ENCODE measurements at regions not wholly inside any gene's neighbourhood (a gene's known extent, or its start where the extent isn't known, plus 50 kb on each side); places are given as distances from the start of the nearest gene placed in this dataset.
A peak's percentile ranks its signal among the peaks of the same experiment; 100 is the strongest.

DNA sequence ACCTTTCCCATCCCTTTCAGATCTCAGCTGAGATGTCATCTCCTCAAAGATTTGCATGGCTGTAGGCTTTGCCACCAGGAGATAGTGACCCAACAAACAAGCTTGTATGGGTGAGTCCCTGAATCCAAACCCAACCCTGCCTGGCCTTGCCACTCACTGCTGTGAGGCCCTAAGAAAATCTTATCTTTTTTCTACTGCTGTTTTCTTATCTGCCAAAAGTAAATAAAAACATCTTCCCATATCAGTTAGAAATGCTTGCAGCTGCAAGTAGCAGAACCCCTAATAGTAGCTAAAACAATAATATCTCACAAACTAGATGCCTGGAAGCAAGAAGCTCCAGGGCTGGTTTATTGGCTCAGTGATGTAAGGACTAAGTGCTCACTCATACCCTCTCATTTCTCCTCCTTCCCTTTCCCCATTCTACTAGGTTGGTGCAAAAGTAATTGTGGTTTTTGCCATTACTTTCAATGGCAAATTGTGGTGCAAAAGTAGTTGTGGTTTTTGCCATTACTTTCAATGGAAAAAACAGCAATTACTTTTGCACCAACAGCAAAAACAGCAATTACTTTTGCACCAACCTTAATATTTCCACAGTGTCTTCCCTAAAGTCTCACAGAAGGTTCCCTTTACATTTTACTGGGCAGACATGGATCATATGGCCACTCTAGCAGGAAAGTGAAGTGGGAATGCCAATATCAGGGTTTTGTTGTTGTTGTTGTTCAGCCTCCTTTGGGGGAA is 56.7 kb upstream of the PSMF1 start (continued):
- TF ChIP-seq, protein P1, sequence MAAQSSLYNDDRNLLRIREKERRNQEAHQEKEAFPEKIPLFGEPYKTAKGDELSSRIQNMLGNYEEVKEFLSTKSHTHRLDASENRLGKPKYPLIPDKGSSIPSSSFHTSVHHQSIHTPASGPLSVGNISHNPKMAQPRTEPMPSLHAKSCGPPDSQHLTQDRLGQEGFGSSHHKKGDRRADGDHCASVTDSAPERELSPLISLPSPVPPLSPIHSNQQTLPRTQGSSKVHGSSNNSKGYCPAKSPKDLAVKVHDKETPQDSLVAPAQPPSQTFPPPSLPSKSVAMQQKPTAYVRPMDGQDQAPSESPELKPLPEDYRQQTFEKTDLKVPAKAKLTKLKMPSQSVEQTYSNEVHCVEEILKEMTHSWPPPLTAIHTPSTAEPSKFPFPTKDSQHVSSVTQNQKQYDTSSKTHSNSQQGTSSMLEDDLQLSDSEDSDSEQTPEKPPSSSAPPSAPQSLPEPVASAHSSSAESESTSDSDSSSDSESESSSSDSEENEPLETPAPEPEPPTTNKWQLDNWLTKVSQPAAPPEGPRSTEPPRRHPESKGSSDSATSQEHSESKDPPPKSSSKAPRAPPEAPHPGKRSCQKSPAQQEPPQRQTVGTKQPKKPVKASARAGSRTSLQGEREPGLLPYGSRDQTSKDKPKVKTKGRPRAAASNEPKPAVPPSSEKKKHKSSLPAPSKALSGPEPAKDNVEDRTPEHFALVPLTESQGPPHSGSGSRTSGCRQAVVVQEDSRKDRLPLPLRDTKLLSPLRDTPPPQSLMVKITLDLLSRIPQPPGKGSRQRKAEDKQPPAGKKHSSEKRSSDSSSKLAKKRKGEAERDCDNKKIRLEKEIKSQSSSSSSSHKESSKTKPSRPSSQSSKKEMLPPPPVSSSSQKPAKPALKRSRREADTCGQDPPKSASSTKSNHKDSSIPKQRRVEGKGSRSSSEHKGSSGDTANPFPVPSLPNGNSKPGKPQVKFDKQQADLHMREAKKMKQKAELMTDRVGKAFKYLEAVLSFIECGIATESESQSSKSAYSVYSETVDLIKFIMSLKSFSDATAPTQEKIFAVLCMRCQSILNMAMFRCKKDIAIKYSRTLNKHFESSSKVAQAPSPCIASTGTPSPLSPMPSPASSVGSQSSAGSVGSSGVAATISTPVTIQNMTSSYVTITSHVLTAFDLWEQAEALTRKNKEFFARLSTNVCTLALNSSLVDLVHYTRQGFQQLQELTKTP (IDR thresholded peaks at IDR 0.05; ENCODE audit: low read depth in 1 of 2, partially characterized antibody in 2 of 2), result no peak
- TF ChIP-seq ARID2 (IDR thresholded peaks at IDR 0.05) (no peak), EWSR1 (IDR thresholded peaks at IDR 0.05; ENCODE audit: borderline replicate concordance, low read depth, partially characterized antibody) (no peak), ZNF41 (CRISPR knock-in tag; conservative IDR thresholded peaks at IDR 0.05) (no peak), ZFX (CRISPR knock-in tag; IDR thresholded peaks at IDR 0.05) (peak; percentile 18; the same call in 1 of the 2 replicates), ZNF589 (CRISPR knock-in tag; IDR thresholded peaks at IDR 0.05; ENCODE audit: low read depth) (no peak), GTF2E2 (tag; IDR thresholded peaks at IDR 0.05) (no peak), SOX6 (IDR thresholded peaks at IDR 0.05) (peak; percentile 89), CBX1 (IDR thresholded peaks at IDR 0.05; ENCODE audit: low read depth) (no peak), MECOM (CRISPR knock-in tag; IDR thresholded peaks at IDR 0.05) (no peak), FOXJ3 (CRISPR knock-in tag; IDR thresholded peaks at IDR 0.05) (no peak), PTBP1 (IDR thresholded peaks at IDR 0.05; ENCODE audit: low read depth, low read length) (no peak), TAL1 (IDR thresholded peaks at IDR 0.05) (peak; percentile 90), MXI1 (IDR thresholded peaks at IDR 0.05; ENCODE audit: low read depth, low read length) (no peak), HDGF (IDR thresholded peaks at IDR 0.05) (no peak), XRCC4 (IDR thresholded peaks at IDR 0.05; ENCODE audit: extremely low read depth, insufficient read depth, insufficient read length) (no peak)
- TF ChIP-seq, protein P2, sequence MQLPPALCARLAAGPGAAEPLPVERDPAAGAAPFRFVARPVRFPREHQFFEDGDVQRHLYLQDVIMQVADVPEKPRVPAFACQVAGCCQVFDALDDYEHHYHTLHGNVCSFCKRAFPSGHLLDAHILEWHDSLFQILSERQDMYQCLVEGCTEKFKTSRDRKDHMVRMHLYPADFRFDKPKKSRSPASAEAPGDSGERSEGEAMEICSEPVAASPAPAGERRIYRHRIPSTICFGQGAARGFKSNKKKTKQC (CRISPR knock-in tag; IDR thresholded peaks at IDR 0.05), result no peak
- TF ChIP-seq, protein P3, sequence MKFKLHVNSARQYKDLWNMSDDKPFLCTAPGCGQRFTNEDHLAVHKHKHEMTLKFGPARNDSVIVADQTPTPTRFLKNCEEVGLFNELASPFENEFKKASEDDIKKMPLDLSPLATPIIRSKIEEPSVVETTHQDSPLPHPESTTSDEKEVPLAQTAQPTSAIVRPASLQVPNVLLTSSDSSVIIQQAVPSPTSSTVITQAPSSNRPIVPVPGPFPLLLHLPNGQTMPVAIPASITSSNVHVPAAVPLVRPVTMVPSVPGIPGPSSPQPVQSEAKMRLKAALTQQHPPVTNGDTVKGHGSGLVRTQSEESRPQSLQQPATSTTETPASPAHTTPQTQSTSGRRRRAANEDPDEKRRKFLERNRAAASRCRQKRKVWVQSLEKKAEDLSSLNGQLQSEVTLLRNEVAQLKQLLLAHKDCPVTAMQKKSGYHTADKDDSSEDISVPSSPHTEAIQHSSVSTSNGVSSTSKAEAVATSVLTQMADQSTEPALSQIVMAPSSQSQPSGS (CRISPR knock-in tag; IDR thresholded peaks at IDR 0.05), result no peak
- TF ChIP-seq, protein P4, sequence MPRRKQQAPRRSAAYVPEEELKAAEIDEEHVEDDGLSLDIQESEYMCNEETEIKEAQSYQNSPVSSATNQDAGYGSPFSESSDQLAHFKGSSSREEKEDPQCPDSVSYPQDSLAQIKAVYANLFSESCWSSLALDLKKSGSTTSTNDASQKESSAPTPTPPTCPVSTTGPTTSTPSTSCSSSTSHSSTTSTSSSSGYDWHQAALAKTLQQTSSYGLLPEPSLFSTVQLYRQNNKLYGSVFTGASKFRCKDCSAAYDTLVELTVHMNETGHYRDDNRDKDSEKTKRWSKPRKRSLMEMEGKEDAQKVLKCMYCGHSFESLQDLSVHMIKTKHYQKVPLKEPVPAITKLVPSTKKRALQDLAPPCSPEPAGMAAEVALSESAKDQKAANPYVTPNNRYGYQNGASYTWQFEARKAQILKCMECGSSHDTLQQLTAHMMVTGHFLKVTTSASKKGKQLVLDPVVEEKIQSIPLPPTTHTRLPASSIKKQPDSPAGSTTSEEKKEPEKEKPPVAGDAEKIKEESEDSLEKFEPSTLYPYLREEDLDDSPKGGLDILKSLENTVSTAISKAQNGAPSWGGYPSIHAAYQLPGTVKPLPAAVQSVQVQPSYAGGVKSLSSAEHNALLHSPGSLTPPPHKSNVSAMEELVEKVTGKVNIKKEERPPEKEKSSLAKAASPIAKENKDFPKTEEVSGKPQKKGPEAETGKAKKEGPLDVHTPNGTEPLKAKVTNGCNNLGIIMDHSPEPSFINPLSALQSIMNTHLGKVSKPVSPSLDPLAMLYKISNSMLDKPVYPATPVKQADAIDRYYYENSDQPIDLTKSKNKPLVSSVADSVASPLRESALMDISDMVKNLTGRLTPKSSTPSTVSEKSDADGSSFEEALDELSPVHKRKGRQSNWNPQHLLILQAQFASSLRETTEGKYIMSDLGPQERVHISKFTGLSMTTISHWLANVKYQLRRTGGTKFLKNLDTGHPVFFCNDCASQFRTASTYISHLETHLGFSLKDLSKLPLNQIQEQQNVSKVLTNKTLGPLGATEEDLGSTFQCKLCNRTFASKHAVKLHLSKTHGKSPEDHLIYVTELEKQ (CRISPR knock-in tag; IDR thresholded peaks at IDR 0.05), result no peak

All from K562 (cell line).